Calu3 (cell line): ENCODE measurements at regions not wholly inside any gene's neighbourhood (a gene's known extent, or its start where the extent isn't known, plus 50 kb on each side); places are given as distances from the start of the nearest gene placed in this dataset.

Experiments used
- BruUV-seq: library from RNA; stranded (reverse); fragments of 400-500 nt; replicated peaks from 2 replicates; lab custom pipeline; 2021; lab: Mats Ljungman, UMichigan
- CTCF ChIA-PET: fragments of 300-600 bp; sonication (Branson Sonifier 250); formaldehyde crosslinking; loops from one replicate; lab custom pipeline; 2022; ENCODE audit warnings: antibody characterized with exemption; lab: Charles Lee
- DNase-seq: peaks from one replicate; pipeline ENCODE4 v3.0.0; 2022
- H3K27ac Mint-ChIP-seq: one replicate; pipeline ENCODE4 v1.8.0; 2022; ENCODE audit warnings: mixed read lengths; ENCODE audit not compliant: unreplicated experiment
- H3K27me3 Mint-ChIP-seq: one replicate; pipeline ENCODE4 v1.8.0; 2022; ENCODE audit warnings: mixed read lengths; ENCODE audit not compliant: unreplicated experiment
- H3K36me3 Mint-ChIP-seq: one replicate; pipeline ENCODE4 v1.8.0; 2022; ENCODE audit warnings: mild to moderate bottlenecking, moderate library complexity, mixed read lengths; ENCODE audit not compliant: insufficient read depth, unreplicated experiment
- H3K4me1 Mint-ChIP-seq: one replicate; pipeline ENCODE4 v1.8.0; 2022; ENCODE audit warnings: mild to moderate bottlenecking, low read depth, mixed read lengths; ENCODE audit not compliant: unreplicated experiment
- H3K4me3 Mint-ChIP-seq: one replicate; pipeline ENCODE4 v1.8.0; 2022; ENCODE audit warnings: mild to moderate bottlenecking, low read depth, moderate library complexity, mixed read lengths; ENCODE audit not compliant: unreplicated experiment
- H3K9me3 Mint-ChIP-seq: one replicate; pipeline ENCODE4 v1.8.0; 2022; ENCODE audit warnings: low read depth, mixed read lengths; ENCODE audit not compliant: unreplicated experiment
- intact Hi-C: fragments of 100-400 bp; cut with micrococcal nuclease; formaldehyde crosslinking; loops from one replicate; pipeline ENCODE4 v1.10.0; 2022; ENCODE audit not compliant: unreplicated experiment
- TF ChIP-seq, protein P1 (sequence below): fragments of 200-600 bp; IDR thresholded peaks from one replicate; pipeline ENCODE4 v1.8.0; 2022; ENCODE audit warnings: antibody characterized with exemption; ENCODE audit not compliant: unreplicated experiment

DNA sequence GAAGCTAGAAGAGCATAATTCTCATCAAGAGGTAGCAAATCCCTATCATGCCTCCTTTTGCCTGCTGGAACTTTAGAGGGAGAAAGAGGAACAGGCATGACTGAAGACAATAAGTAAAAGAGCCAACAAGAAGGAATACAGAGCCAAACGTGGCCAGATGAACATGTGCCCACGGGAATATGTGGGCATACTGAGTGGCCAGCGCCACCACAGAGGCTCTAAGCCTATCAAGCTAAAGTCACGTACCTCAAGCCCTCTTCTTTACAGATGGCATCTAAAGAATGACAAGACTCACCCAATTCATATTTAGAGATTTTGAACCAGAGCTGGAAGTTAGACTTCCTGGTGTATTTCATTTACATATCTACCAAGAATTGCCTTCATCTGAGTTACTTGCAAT is 59.9 kb upstream of the ITGA4 start:
- intact Hi-C loops: no loop called here
- CTCF ChIA-PET: no interaction called here
- Mint-ChIP-seq H3K27me3 (no peaks in the 10 kb centered on the region), H3K36me3 (no peaks in the 10 kb centered on the region), H3K4me3 (no peak overlapping the region), H3K4me1 (peaks cover 9% of the 10 kb centered on the region), H3K9me3 (no peaks in the 10 kb centered on the region), H3K27ac (no peak overlapping the region)
- no peak for DNase-seq
- BruUV-seq: no TSS peak
- TF ChIP-seq, protein P1, sequence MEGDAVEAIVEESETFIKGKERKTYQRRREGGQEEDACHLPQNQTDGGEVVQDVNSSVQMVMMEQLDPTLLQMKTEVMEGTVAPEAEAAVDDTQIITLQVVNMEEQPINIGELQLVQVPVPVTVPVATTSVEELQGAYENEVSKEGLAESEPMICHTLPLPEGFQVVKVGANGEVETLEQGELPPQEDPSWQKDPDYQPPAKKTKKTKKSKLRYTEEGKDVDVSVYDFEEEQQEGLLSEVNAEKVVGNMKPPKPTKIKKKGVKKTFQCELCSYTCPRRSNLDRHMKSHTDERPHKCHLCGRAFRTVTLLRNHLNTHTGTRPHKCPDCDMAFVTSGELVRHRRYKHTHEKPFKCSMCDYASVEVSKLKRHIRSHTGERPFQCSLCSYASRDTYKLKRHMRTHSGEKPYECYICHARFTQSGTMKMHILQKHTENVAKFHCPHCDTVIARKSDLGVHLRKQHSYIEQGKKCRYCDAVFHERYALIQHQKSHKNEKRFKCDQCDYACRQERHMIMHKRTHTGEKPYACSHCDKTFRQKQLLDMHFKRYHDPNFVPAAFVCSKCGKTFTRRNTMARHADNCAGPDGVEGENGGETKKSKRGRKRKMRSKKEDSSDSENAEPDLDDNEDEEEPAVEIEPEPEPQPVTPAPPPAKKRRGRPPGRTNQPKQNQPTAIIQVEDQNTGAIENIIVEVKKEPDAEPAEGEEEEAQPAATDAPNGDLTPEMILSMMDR: no peak

DNA sequence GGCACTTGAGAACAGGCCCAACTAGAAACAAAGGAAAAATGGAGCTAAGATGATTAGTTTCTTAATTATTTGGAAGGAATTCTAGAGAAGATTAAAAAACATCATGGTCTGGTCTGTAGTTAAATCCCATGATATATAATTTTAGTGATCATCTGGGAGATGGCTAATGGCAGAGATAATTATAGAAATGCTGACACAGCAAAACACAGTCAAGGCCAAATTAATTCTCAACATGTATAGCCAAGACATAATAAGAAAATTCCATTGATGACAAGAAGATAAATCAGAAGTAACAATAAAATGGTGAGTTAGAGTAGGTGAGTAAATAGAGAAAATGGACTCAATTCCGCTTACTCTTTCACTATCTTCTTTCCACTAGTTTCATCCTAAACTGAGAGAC is 59.2 kb upstream of the ITGA4 start:
- no peak overlapping the region for H3K4me3 Mint-ChIP-seq
- H3K36me3 Mint-ChIP-seq: no peaks in the 10 kb centered on the region
- TF ChIP-seq, protein P1: no peak
- CTCF ChIA-PET: no interaction called here
- no peak overlapping the region for H3K27ac Mint-ChIP-seq
- DNase-seq: no peak
- BruUV-seq: no TSS peak
- H3K9me3 Mint-ChIP-seq: no peaks in the 10 kb centered on the region
- peaks cover 9% of the 10 kb centered on the region for H3K4me1 Mint-ChIP-seq
- H3K27me3 Mint-ChIP-seq: no peaks in the 10 kb centered on the region
- intact Hi-C loops: no loop called here

DNA sequence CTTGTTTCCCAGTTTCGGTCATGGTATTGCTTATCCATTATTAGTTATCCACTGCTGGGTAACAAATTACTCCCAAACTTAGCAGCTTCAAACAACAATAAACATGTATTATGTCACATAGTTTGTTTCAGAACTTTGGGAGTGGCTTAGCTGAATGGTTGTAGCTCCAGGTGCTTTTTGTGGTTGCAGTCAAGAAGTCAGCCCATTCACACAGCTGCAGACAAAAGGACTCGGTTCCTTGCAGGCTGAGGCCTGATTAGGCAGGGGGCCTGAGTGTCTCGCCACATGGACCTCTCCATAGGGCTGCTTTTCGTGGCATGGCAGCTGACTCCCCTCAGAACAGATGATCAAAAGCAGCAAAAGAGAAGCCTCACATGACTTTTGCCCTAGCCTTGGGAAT is 58.2 kb upstream of the ITGA4 start:
- CTCF ChIA-PET: interaction anchor here (0.5 kb wide), 1 partner anchor 733 kb away, joined by 4 read pairs; no protein-coding TSS in a partner anchor

DNA sequence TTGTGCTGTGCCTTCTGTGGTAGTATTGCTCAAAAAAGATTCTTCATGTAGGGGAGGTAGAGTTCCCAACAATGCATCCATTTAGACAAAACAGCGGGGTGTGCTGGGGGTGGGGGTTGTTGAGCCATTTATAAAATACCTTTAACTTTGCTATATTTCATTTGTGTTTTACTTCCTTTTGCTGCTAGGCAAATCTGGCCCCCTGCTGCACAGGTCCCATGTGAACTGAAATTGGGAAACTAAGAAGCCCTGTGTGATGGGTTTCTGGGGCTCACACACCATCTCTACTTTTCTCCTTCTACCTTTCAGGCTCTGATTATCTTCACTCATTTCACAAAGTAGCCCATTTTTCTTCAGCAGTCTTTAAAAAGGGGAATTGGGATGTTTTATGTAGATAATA is 52.7 kb upstream of the ITGA4 start:
- CTCF ChIA-PET: no interaction called here
- Mint-ChIP-seq H3K27me3 (no peaks in the 10 kb centered on the region), H3K27ac (no peak overlapping the region), H3K4me1 (no peaks in the 10 kb centered on the region), H3K9me3 (no peaks in the 10 kb centered on the region), H3K36me3 (no peaks in the 10 kb centered on the region), H3K4me3 (no peak overlapping the region)
- TF ChIP-seq, protein P1: no peak
- intact Hi-C loops: no loop called here
- BruUV-seq: no TSS peak
- DNase-seq: no peak

More for the DNA sequence above, 58.2 kb upstream of the ITGA4 start:
- H3K36me3 Mint-ChIP-seq: no peaks in the 10 kb centered on the region
- no TSS peak for BruUV-seq
- H3K27ac Mint-ChIP-seq: no peak overlapping the region
- no peaks in the 10 kb centered on the region for H3K9me3 Mint-ChIP-seq
- H3K4me3 Mint-ChIP-seq: no peak overlapping the region
- TF ChIP-seq, protein P1: no peak
- DNase-seq: no peak
- intact Hi-C loops: no loop called here
- no peaks in the 10 kb centered on the region for H3K27me3 Mint-ChIP-seq
- H3K4me1 Mint-ChIP-seq: peaks cover under 1% of the 10 kb centered on the region

DNA sequence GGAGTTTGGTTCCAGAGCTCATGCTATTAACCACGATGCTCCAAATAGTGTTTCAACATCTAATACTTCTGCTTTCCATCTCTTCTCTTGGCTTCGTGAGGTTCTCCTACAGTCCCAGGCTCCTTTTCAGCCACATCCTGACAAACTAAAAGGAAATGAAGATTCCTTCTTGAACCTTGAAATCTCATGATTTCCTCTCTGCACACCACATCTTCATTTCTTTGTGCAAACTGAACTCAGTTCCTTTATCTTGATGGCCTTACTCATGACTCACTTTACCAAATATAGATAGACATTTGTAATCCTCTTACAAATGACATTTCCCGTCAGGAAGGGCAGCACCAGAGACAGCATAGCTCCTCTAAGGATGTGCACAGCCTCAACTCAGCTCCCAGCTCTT is 50.0 kb upstream of the ITGA4 start:
- BruUV-seq: no TSS peak
- CTCF ChIA-PET: no interaction called here
- Mint-ChIP-seq H3K4me1 (no peaks in the 10 kb centered on the region), H3K27me3 (no peaks in the 10 kb centered on the region), H3K27ac (no peak overlapping the region), H3K4me3 (no peak overlapping the region), H3K36me3 (no peaks in the 10 kb centered on the region), H3K9me3 (no peaks in the 10 kb centered on the region)
- intact Hi-C loops: no loop called here
- TF ChIP-seq, protein P1: no peak
- no peak for DNase-seq
